ENCODE measurements at regions not wholly inside any gene's neighbourhood (a gene's known extent, or its start where the extent isn't known, plus 50 kb on each side); places are given as distances from the start of the nearest gene placed in this dataset.

GRCh38 chr13:83325125-83325853 lies 557.0 kb downstream of the SLITRK1 start:
- DNase-seq = no peak

GRCh38 chr13:83311886-83312577 lies 570.2 kb downstream of the SLITRK1 start:
- no peak for DNase-seq

GRCh38 chr13:83298617-83299016 lies 583.7 kb downstream of the SLITRK1 start:
- no peak for DNase-seq

GRCh38 chr13:83297586-83298290 lies 584.5 kb downstream of the SLITRK1 start:
- no peak for DNase-seq

- no peak for DNase-seq
Measured at GRCh38 chr13:83295686-83296085, 586.6 kb downstream of the SLITRK1 start.

GRCh38 chr13:83286737-83287136 lies 595.5 kb downstream of the SLITRK1 start:
- DNase-seq = no peak

- no peak for DNase-seq
Measured at GRCh38 chr13:83281654-83282053, 600.6 kb downstream of the SLITRK1 start.

- no peak for DNase-seq
Measured at GRCh38 chr13:83274679-83275078, 607.6 kb downstream of the SLITRK1 start.

GRCh38 chr13:83272652-83273240 lies 609.5 kb downstream of the SLITRK1 start:
- no peak for DNase-seq

GRCh38 chr13:83272076-83272475 lies 610.2 kb downstream of the SLITRK1 start:
- DNase-seq = no peak

- DNase-seq = no peak
Measured at GRCh38 chr13:83265279-83265678, 617.0 kb downstream of the SLITRK1 start.

GRCh38 chr13:83248751-83249150 lies 633.5 kb downstream of the SLITRK1 start:
- no peak for DNase-seq

- DNase-seq = no peak
Measured at GRCh38 chr13:83232626-83233025, 649.6 kb downstream of the SLITRK1 start.

GRCh38 chr13:83229574-83230305 lies 652.5 kb downstream of the SLITRK1 start:
- no peak for DNase-seq

- no peak for DNase-seq
Measured at GRCh38 chr13:83223546-83223945, 658.7 kb downstream of the SLITRK1 start.

GRCh38 chr13:83221813-83222241 lies 660.4 kb downstream of the SLITRK1 start:
- DNase-seq = no peak

GRCh38 chr13:83221256-83221655 lies 661.0 kb downstream of the SLITRK1 start:
- no peak for DNase-seq

- no peak for DNase-seq
Measured at GRCh38 chr13:83220241-83220640, 662.0 kb downstream of the SLITRK1 start.

GRCh38 chr13:83219832-83220231 lies 662.4 kb downstream of the SLITRK1 start:
- no peak for DNase-seq

GRCh38 chr13:83216479-83217245 lies 665.6 kb downstream of the SLITRK1 start:
- DNase-seq = no peak

GRCh38 chr13:83215627-83216026 lies 666.6 kb downstream of the SLITRK1 start:
- DNase-seq = no peak

- DNase-seq = no peak
Measured at GRCh38 chr13:83214452-83214851, 667.8 kb downstream of the SLITRK1 start.

Data from NCI-H2107 (cell line).